GM10266 (cell line): ENCODE measurements at regions not wholly inside any gene's neighbourhood (a gene's known extent, or its start where the extent isn't known, plus 50 kb on each side); places are given as distances from the start of the nearest gene placed in this dataset.

Experiments
- DNase-seq: peaks from one replicate; pipeline ENCODE4 v3.0.0; 2012; ENCODE audit errors: extremely low spot score
- CTCF ChIP-seq: IDR thresholded peaks from 2 replicates; pipeline ENCODE4 v1.5.1; 2012; ENCODE audit warnings: mild to moderate bottlenecking, low read depth; ENCODE audit not compliant: control insufficient read depth, insufficient read depth; ENCODE audit errors: missing control alignments

- no peak for DNase-seq
- TF ChIP-seq CTCF: no peak
Measured at GRCh38 chr1:204760350-204760749, 74.8 kb upstream of the LRRN2 start.

- DNase-seq: no peak
- no peak for TF ChIP-seq CTCF
Measured at GRCh38 chr1:204760757-204761156, 75.2 kb upstream of the LRRN2 start.

- DNase-seq: peak; percentile 83
- TF ChIP-seq CTCF: peak; percentile 95
Measured at GRCh38 chr1:204763773-204764427, 78.4 kb upstream of the LRRN2 start.

- no peak for DNase-seq
- no peak for TF ChIP-seq CTCF
Measured at GRCh38 chr1:204769997-204770396, 84.5 kb upstream of the LRRN2 start.

- DNase-seq: no peak
- TF ChIP-seq CTCF: no peak
Measured at GRCh38 chr1:204771358-204771757, 85.8 kb upstream of the LRRN2 start.

GRCh38 chr1:204773246-204773645 lies 87.7 kb upstream of the LRRN2 start:
- no peak for TF ChIP-seq CTCF
- no peak for DNase-seq

GRCh38 chr1:204775546-204775945 lies 90.0 kb upstream of the LRRN2 start:
- no peak for DNase-seq
- TF ChIP-seq CTCF: no peak
